ENCODE measurements at regions not wholly inside any gene's neighbourhood (a gene's known extent, or its start where the extent isn't known, plus 50 kb on each side); places are given as distances from the start of the nearest gene placed in this dataset.

DNA sequence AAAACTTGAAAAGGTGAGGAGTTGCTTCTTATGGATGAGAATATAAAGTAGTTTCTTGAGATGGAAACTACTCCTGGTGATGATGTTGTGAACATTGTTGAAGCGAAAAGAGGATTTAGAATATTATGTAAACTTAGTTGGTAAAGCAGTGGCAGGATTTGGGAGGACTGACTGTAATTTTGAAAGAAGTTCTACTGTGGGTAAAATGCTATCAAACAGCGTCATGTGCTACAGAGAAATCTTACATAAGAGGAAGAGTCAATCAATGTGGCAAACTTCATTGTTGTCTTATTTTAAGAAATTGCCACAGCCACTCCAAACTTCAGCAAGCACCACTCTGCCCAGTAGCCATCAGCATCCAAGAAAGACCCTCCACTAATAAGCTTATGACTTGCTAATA is 112.9 kb upstream of the ZEB2 start:
- Histone ChIP-seq H3K9me3 (ENCODE audit: control extremely low read depth in 1 of 3, control insufficient read depth in 2 of 3, insufficient read depth in 1 of 3, low read length in 2 of 3) (no peaks in the 10 kb centered on the region), H3K9ac (ENCODE audit: low read length) (no peak overlapping the region), H3K4me1 (ENCODE audit: control insufficient read depth in 2 of 2, insufficient read depth in 2 of 2, low read length in 2 of 2) (peaks cover 8% of the 10 kb centered on the region in 2 donors), H3K4me3 (ENCODE audit: control extremely low read depth in 1 of 5, extremely low read depth in 1 of 5, insufficient read depth in 1 of 5, low read depth in 2 of 5, low read length in 4 of 5) (no peak overlapping the region), H3K79me2 (ENCODE audit: control insufficient read depth, insufficient read depth, low read length) (no peaks in the 10 kb centered on the region), H3K36me3 (replicated peaks in 1 of 2; ENCODE audit: control extremely low read depth in 1 of 2, control insufficient read depth in 1 of 2, extremely low read depth in 1 of 2, insufficient read depth in 2 of 2, low read length in 1 of 2) (no peaks in the 10 kb centered on the region), H4K20me1 (ENCODE audit: control insufficient read depth, insufficient read depth, low read length, poor library complexity, severe bottlenecking) (no peaks in the 10 kb centered on the region), H3K27ac (ENCODE audit: low read length in 2 of 2) (no peak overlapping the region), H3K4me2 (replicated peaks; ENCODE audit: low read depth, low read length, poor library complexity, severe bottlenecking) (no peak overlapping the region), H2AFZ (ENCODE audit: insufficient read depth, low read depth, low read length, poor library complexity, severe bottlenecking) (no peak overlapping the region), H3K27me3 (replicated peaks in 1 of 4; ENCODE audit: control extremely low read depth in 1 of 4, control insufficient read depth in 3 of 4, insufficient read depth in 4 of 4, low read length in 3 of 4) (no peaks in the 10 kb centered on the region)
- ChIA-PET CTCF (no interaction called here), POLR2A (interaction anchor here (0.7 kb wide), 1 partner anchor 71 kb away, joined by 9 read pairs; no protein-coding TSS in a partner anchor)
- Mint-ChIP-seq H3K27me3 (no peaks in the 10 kb centered on the region), H3K4me3 (no peak overlapping the region), H3K27ac (no peak overlapping the region), H3K9me3 (ENCODE audit: insufficient read depth) (peaks cover 10% of the 10 kb centered on the region), H3K4me1 (peaks cover 16% of the 10 kb centered on the region)
- DNase-seq (no peak), ATAC-seq (ENCODE audit: low read depth) (no peak)
- TF ChIP-seq EZH2 (IDR thresholded peaks at IDR 0.05; ENCODE audit: borderline replicate concordance, insufficient read depth, low read depth, low read length, poor library complexity, severe bottlenecking), result no peak
- TF ChIP-seq, protein P1, sequence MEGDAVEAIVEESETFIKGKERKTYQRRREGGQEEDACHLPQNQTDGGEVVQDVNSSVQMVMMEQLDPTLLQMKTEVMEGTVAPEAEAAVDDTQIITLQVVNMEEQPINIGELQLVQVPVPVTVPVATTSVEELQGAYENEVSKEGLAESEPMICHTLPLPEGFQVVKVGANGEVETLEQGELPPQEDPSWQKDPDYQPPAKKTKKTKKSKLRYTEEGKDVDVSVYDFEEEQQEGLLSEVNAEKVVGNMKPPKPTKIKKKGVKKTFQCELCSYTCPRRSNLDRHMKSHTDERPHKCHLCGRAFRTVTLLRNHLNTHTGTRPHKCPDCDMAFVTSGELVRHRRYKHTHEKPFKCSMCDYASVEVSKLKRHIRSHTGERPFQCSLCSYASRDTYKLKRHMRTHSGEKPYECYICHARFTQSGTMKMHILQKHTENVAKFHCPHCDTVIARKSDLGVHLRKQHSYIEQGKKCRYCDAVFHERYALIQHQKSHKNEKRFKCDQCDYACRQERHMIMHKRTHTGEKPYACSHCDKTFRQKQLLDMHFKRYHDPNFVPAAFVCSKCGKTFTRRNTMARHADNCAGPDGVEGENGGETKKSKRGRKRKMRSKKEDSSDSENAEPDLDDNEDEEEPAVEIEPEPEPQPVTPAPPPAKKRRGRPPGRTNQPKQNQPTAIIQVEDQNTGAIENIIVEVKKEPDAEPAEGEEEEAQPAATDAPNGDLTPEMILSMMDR (IDR thresholded peaks at IDR 0.05), result no peak
- intact Hi-C loops (cut with micrococcal nuclease), result no loop called here
- 100% methylated on average over 1 of the region's 2 CpGs for WGBS (ENCODE audit: insufficient coverage)

DNA sequence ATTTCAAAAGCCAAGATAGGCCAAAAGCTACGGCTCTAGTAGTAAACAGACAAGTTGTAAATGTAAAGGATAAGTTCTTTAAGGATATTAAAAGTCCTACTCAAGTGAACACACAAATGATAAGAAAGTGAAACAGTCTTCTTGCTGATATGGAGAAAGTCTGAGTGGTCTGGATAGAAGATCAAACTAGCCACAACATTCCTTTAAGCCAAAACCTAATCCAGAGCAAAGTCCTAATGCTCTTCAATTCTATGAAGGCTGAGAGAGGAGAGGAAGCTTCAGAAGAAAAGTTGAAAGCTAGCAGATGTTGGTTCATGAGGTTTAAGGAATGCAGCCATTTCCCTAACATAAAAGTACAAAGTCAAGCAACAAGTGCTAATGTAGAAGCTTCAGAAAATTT is 111.7 kb upstream of the ZEB2 start:
- intact Hi-C loops (cut with micrococcal nuclease), result no loop called here
- Histone ChIP-seq H4K20me1 (ENCODE audit: control insufficient read depth, insufficient read depth, low read length, poor library complexity, severe bottlenecking) (no peaks in the 10 kb centered on the region), H2AFZ (ENCODE audit: insufficient read depth, low read depth, low read length, poor library complexity, severe bottlenecking) (no peak overlapping the region), H3K79me2 (ENCODE audit: control insufficient read depth, insufficient read depth, low read length) (no peaks in the 10 kb centered on the region), H3K36me3 (replicated peaks in 1 of 2; ENCODE audit: control extremely low read depth in 1 of 2, control insufficient read depth in 1 of 2, extremely low read depth in 1 of 2, insufficient read depth in 2 of 2, low read length in 1 of 2) (no peaks in the 10 kb centered on the region), H3K4me1 (ENCODE audit: control insufficient read depth in 2 of 2, insufficient read depth in 2 of 2, low read length in 2 of 2) (peaks cover 8% of the 10 kb centered on the region in 2 donors), H3K9ac (ENCODE audit: low read length) (no peak overlapping the region), H3K27me3 (replicated peaks in 1 of 4; ENCODE audit: control extremely low read depth in 1 of 4, control insufficient read depth in 3 of 4, insufficient read depth in 4 of 4, low read length in 3 of 4) (no peaks in the 10 kb centered on the region), H3K9me3 (ENCODE audit: control extremely low read depth in 1 of 3, control insufficient read depth in 2 of 3, insufficient read depth in 1 of 3, low read length in 2 of 3) (no peaks in the 10 kb centered on the region), H3K4me2 (replicated peaks; ENCODE audit: low read depth, low read length, poor library complexity, severe bottlenecking) (no peak overlapping the region), H3K4me3 (ENCODE audit: control extremely low read depth in 1 of 5, extremely low read depth in 1 of 5, insufficient read depth in 1 of 5, low read depth in 2 of 5, low read length in 4 of 5) (no peak overlapping the region), H3K27ac (ENCODE audit: low read length in 2 of 2) (no peak overlapping the region)
- Mint-ChIP-seq H3K4me3 (no peak overlapping the region), H3K27ac (no peak overlapping the region), H3K9me3 (ENCODE audit: insufficient read depth) (peaks cover 5% of the 10 kb centered on the region), H3K4me1 (peaks cover 16% of the 10 kb centered on the region), H3K27me3 (no peaks in the 10 kb centered on the region)
- TF ChIP-seq EZH2 (IDR thresholded peaks at IDR 0.05; ENCODE audit: borderline replicate concordance, insufficient read depth, low read depth, low read length, poor library complexity, severe bottlenecking), result no peak
- TF ChIP-seq, protein P1 (IDR thresholded peaks at IDR 0.05), result no peak
- CTCF ChIA-PET, result no interaction called here
- ATAC-seq (ENCODE audit: low read depth), result no peak
- WGBS (ENCODE audit: insufficient coverage), result no CpG with 5 or more reads among the region's 1 CpG
- DNase-seq, result no peak
- POLR2A ChIA-PET, result interaction anchor here (0.6 to 1.2 kb wide), 3 partner anchors 11 to 952 kb away, joined by 3 to 4 read pairs (median 4); no protein-coding TSS in a partner anchor
